CMK (cell line): ENCODE measurements at regions not wholly inside any gene's neighbourhood (a gene's known extent, or its start where the extent isn't known, plus 50 kb on each side); places are given as distances from the start of the nearest gene placed in this dataset.

Experiments used
- DNase-seq: peaks from one replicate; pipeline ENCODE4 v3.0.0-alpha.2; 2010; ENCODE audit warnings: low read depth

DNA sequence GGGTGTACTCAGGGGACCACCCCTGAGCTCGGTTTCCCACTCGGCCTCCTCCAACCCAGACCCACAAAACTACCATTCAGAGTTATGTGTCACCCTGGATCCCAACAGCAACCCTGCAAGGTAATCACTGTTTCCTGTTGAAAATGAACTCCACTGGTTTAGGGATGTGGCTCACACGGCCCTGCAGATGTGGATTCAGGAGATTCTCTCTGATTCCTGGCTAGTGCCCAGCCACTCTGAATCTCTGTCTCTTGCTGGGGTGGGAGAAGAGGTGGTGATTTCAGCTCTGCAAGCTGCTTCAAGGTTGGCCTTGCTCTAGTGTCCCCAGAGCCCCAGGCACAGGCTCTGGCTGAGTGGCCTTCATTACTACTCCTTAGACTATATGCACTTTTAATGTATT lies 1231.6 kb downstream of the TBC1D22A start:
- DNase-seq, result no peak

GRCh38 chr22:47990481-47990880 lies 1228.0 kb downstream of the TBC1D22A start:
- no peak for DNase-seq

GRCh38 chr22:47987885-47988515 lies 1225.5 kb downstream of the TBC1D22A start:
- no peak for DNase-seq

DNA sequence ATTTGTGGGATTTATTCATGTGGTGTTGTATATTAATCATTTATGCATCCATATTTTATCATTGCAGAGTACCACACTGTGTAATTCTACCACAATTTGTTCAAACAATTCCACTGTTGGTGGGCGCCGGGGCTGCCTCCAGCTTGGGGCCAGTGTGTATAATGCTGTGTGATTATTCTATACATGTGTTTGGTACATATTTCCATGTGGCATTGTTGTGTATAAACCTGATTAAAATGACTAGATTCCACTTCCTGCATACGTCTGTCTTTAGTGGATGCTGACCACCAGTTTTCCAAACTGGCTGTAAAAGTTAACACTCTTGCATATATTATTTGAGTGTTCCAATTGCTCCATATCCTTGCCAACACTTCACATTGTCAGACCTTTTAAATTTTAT lies 1213.8 kb downstream of the TBC1D22A start:
- no peak for DNase-seq

DNA sequence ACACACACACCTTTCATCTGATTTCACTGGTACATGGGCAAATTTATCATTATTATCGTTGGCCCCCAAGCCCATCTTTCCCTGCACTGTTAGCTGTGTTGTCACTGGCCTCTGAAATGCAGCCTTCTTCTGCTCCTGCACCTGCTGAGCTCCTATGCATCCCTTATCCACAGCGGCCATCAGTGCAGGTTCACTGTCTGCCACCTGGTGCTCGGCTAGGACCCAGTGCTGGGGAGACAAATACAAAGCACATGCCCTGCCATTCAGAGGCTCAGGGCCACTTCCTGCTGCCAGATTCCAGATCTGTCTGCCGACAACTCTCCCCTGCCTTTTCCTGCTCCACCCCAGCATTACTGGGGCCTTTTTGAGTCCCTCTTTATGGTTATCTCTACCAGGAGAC lies 1205.4 kb downstream of the TBC1D22A start:
- no peak for DNase-seq

DNA sequence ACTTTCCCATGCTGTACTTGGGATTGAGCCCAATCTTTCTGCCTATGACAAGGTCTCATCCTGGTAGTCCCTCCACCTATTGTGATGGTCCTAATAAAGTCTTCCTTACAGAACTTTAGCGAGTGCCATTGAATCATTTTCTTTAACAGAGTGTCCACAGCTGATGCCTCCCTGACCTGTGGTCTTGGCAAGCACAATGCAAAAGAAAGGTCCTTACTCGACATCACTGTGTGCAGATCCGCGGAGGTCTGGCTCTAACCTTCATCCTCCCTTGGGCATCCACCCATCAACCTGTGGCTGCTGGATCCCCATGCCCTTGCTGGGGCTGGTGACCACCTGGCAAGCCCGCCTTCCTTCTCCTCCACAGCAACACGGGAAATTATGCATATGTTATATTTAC lies 1203.9 kb downstream of the TBC1D22A start:
- DNase-seq, result no peak

GRCh38 chr22:47965896-47966295 lies 1203.4 kb downstream of the TBC1D22A start:
- no peak for DNase-seq

DNA sequence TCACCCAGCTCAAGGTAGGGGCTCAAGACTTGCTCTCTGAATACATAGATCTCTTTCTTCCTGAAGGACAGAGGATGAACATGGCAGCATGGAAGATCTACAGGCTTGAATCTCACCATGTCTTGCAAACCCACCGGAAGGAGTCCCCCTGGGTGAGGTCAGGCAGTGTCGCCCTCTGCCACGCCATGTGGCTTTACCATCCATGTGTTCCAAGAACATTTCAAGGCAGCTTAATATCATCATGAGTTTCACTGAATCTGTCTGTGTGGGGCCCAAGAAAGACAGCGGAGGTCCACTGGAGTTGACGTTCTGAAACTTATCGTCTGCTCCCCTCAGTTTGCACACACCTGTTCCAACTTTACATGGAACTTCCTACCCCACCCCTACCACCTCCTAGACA lies 1202.6 kb downstream of the TBC1D22A start:
- no peak for DNase-seq

DNA sequence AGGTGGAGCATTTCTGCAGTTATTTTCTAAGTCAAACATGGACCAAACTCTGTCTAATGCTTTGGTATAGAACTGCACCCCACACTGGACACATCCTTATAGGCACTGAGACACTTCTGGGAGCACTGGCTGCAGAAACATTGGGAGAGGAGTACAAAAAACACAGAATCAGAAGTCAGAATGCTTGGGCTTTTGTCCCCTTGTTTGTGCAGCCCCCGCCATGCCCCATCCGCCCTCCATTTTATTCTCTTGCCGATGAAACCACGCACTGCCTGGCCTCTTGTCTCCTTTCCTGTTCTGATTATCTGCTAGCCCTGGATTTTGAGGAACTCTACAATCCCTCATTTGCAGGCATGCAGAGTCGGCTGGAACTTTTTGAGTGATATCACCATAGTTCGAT lies 1201.2 kb downstream of the TBC1D22A start:
- DNase-seq, result no peak

- DNase-seq, result no peak
These were observed 1195.2 kb downstream of the TBC1D22A start for GRCh38 chr22:47957649-47958048.

DNA sequence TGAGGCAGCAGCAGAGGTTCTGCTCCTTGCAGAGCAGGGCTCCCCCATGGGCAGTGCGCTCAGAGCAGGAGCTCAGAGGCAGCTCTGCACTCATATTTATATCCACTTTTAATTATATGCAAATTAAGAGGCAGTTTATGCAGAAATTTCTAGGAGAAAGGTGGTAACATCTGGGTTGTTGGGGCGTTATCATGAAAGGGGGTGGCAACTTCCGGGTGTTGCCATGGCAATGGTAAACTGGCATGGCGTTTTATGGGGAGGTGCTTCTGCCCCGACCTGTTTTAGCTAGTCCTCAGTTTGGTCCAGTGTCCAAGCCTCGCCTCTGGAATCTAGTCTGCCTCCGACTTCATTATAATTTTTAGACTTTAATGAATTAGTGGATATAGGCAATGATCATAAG lies 1191.7 kb downstream of the TBC1D22A start:
- no peak for DNase-seq

GRCh38 chr22:47944941-47945340 lies 1182.5 kb downstream of the TBC1D22A start:
- no peak for DNase-seq

DNA sequence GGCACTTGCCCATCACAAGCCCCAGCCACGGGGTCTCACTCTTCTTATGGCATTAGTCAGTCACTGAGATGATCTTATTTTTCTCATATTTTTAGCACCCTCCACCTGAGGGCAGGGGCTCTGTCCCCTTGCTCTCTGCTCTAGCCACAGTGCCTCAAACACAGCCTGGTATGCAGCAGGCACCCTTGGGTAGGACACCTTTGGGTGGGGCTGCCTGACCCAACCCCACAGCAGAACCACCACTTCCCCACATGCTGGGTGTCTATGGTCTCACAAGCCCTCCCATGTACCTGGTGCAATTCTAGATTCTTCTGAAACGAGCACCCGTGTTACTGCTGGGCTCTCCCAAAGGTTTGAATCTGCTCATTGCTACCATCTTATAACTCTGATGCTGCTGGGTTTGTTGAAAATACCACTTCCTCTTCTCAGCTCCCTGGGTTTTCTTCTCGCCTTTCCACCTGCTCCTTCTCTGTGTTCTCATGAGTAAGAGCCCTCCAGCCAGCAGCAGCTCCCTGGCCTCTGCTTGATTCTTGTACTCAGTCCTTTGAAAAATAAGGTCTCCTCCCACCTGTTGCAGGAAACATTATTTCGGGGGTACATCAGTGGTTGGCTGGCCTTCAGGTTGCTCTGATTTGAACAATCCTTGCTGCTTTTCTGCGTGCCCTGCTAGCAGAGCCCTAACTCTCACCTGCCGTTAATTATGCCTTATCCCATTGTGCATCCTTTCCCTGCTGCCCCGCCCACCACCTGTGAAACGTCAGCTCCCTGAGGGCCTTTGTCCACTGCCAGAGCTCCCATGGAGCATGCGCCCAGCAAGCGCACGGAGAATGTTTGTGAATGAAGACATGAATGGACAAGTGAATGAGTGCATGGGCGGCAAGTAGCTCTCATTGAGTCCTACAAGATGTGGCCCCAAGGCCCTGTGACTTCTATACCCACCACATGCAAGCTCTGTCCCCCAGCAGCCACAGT lies 1181.6 kb downstream of the TBC1D22A start:
- no peak for DNase-seq

DNA sequence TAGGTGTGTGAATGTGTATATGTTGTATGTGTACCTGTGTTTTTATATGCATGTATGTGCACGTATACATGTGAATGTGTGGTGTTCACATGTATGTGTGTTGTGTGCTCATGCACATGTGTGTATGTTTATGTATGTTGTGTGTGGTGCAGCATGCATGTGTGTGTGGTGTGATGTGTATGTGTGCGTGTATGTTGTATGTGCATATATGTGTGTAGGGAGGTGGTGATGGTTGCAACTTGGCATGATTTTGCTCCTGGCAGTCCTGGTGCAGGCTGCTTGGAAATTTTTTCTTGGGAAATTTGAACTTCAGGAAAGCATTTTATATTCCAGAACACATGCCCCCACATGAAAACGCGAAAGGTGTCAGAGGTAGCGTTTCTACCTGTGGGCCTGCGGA lies 1177.8 kb downstream of the TBC1D22A start:
- no peak for DNase-seq

DNA sequence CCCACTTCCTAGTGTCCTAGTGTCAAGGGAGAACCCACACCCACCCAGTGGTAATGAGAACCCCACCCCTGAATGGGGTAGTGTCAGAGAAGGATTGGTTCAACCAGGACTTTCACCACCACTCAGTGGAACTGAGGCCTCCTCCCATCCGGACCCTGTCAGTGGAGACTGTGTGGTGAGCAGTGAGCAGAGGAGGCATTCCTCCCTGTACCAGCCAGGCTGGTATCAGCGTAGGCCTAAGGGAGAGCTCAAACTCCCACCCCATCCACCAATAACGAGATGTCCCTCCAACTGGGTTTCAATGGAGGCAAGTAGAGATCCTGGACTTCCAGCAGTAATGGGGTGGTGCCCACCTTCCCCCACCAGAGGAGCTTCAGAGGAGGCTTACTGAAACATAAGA lies 1171.4 kb downstream of the TBC1D22A start:
- no peak for DNase-seq

DNA sequence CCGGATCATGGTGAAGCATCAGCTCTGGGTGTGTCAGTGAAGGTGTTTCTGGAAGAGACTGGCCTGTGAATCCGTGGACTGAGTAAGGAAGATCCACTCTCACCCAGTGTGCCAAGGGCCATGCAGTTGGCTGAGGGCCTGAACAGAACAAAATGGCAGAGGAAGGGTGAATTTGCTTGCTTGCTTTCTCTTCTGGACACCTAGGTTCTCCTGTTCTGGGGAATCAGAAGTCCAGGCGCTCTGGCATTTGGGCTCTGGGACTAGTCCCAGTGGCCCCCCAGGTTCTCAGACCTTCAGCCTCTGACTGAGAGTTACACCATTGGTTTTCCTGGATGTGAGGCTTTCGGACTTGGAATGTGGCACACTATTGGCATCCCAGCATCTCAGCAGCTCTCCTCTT lies 1170.8 kb downstream of the TBC1D22A start:
- DNase-seq, result no peak

DNA sequence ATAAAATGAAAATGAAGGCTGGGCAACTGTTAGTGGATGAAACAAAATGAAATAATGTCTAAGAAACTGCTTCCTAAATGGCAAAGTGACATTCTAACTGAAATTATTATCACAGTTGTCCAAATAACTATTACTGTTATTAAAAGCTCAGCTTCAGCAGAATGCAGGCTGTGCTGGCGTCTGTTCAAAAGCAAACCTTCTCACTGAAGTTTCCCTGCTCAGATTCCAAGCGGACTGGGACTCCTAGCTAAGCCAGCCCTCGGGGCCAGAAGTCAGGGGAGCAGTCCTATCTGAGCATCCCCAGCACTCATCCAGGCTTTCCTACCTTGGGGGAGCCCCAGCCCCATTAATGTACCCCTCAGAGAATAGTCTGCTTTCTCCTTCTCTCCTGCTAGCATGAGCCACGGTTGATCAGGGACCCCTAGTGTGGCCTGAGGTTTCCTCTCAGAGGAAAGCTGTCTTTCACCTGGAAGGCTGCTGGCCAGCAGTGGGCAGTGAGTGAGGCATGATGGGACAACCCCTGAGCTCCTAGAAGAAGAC lies 1167.3 kb downstream of the TBC1D22A start:
- DNase-seq, result no peak

GRCh38 chr22:47929073-47929472 lies 1166.6 kb downstream of the TBC1D22A start:
- no peak for DNase-seq

DNA sequence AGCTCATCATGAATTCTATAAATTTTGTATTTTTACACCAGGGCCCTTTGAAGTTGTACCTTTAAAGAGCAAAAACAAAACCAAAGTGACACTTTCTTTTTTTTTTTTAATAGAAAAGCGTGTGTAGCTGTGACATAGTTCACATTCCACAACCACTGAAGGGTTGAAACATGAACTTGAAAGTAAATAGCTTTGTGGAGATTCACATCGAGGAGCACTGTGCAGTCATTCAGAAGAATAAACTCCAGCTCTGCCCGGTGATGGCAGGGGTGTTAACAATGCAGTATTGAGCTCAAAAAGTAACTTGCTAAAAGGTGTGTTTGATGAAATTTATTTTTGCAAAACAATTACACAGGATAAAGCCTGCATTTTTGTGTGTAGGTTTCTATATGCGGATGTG lies 1166.2 kb downstream of the TBC1D22A start:
- DNase-seq, result no peak

- DNase-seq, result no peak
These were observed 1165.3 kb downstream of the TBC1D22A start for GRCh38 chr22:47927648-47928210.

GRCh38 chr22:47923011-47923427 lies 1160.6 kb downstream of the TBC1D22A start:
- no peak for DNase-seq

DNA sequence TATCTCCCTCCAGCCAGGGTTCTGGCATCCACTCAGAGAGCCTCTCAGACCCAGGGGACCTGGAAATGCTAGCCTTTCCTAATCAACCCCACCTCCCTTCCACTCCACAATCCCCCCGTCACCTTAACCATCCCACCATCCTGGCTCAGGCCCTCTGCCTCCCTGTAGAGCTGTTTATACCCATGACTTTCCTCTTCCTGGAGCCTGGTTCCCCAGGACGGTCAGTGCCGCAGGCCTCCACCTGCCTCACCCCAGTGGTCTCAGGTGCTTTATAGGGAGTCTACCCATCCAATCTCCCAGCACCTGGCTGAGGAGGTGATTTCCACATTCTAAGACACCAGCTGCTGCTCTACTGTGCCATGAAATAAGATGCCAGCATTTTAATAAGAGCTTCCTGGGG lies 1159.5 kb downstream of the TBC1D22A start:
- DNase-seq, result no peak
